GM19397 (cell line): ENCODE measurements at regions not wholly inside any gene's neighbourhood (a gene's known extent, or its start where the extent isn't known, plus 50 kb on each side); places are given as distances from the start of the nearest gene placed in this dataset.

Source experiments
- ATAC-seq: cut with Tn5 transposase; IDR thresholded peaks from one replicate; pipeline ENCODE4 v1.9.1; 2021; ENCODE audit warnings: mild to moderate bottlenecking, moderate library complexity; ENCODE audit not compliant: unreplicated experiment

DNA sequence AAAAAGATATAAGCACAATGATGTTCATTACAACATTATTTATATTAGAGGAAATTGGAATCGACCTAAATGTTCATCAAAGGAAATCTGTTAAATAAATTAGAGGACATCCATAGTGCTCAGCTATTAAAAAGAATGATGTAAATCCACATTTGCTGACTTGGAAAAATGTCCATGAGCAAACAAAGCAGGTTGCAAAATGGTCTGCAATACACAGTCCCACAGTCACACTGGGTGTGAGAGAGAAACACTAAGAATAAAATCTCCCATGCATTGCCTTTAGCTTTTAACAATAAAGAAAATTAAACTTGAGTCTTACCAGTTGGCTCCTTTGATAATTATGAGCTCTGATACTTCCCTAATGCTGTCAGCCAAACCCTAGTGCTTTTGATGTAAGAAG lies 811.1 kb upstream of the SALL3 start:
- ATAC-seq: no peak

DNA sequence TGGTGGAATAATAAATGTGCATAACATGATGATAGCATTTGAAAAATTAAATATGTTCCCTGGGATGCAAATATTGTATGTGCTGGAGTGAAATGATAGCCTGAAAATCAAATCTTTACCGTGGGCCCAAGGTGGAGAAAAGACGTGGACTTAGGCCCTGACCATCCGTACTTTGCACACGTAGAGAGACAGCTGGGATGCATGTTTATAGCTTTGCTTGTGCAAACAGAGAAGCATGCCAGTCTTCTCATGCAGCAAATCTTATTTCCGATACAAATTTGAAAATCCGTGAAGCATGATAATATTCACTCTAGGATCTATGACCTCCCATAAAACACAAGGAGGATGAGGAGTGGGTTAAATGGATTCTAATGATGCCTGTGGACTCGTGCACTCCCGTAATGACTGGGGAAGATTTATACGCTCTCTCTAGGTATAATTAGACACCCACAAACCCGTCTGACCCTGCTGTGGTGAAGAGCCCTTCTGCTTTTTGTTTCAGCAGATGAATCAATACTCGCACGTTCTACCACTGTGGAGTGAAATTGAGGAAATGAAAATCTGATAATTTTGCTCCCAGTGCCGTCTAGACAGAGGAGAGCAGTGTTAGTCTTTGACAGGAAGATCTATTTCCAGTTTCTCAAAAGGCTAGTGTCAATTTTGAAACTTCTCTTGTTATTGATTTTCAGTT lies 810.3 kb upstream of the SALL3 start:
- ATAC-seq: no peak

DNA sequence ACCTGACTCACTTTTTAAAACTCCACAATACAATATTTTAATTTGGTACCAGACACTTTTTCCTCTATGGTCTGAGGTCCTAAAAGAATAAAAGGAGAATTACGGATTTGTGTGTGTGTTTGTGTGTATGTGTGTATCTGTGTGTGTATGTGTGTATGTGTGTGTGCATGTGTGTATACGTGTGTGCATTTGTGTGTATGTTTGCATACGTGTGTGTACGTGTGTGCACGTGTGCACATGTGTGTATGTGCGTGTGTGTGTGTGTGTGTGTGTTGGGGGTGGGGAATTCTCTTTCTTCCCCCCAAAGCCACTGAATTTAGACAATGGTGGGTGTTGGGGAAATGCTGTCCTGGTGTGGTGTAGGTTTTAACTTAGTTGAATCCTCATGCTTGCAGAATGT lies 807.7 kb upstream of the SALL3 start:
- no peak for ATAC-seq

DNA sequence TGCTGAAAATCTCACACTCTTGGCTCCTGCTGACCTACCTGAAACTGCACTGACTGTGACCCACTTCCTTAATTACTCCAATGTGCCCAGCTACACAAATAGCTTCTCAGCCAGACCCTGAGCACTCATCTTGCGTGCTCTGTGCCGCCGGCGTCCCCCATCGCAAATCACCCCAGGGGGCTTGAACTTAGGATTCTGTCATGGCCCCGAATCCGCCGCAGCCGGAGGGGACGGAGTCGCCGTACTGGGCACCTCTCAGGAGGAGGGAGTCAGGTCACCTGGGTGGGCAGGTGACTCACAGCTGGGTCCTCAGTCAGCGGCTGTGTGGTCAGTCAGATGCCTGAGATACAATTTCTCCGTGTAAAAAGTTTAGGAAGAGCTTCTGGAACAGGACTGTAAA lies 804.9 kb upstream of the SALL3 start:
- no peak for ATAC-seq

DNA sequence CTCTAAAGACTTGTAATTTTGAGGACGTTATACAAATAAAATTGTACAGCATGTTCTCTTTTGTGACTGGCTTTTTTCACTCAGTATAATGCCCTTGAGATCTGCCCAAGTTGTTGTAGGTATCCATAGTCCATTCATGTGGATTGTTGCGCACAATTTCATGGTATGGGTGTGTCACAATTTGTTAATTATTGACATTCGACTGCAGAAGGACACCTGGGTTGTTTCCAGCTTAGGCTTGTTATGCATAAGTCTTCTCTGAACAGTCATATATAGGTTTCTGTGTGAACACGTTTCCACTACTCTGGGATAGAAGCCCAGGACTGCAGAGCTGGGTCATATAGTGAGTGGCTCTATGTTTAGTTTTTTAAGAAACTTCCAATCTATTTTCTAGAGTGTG lies 800.8 kb upstream of the SALL3 start:
- ATAC-seq: no peak

DNA sequence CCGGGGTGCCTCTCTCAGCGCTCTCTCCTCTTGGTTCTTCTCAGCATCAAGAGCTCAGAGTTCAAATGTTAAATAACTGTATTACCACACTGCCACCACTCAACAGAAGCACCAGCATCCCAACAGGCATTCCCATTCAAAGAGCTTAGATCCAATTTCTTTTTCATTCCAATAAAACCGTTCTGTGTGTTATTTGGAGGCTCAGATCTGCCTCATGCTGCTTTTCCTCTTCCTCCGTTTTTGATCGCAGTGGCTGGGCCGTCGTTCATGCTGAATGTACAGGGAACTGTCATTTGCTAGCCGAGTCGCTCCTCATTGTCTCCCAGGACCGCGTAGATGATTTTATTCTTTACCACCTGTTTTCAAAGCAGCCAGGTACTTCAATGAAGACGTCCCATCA lies 798.9 kb upstream of the SALL3 start:
- no peak for ATAC-seq

DNA sequence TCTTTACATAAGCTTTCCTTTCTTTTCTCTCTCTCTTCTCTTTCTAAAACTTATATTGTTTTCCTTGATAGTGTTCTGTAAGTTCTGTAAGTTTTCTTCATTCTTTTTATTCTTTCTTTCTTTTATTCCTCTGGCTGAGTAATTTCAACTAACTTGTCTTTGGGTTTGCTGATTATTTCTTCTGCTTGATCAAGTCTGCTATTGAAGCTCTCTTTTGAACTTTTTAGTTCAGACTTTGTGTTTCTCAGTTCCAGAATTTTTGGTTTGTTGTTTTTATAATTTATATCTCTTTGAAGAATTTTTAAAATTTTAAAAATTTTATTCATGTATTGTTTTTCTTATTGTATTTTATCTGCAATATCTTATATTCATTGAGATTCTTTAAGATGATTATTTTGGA lies 795.8 kb upstream of the SALL3 start:
- ATAC-seq: no peak

DNA sequence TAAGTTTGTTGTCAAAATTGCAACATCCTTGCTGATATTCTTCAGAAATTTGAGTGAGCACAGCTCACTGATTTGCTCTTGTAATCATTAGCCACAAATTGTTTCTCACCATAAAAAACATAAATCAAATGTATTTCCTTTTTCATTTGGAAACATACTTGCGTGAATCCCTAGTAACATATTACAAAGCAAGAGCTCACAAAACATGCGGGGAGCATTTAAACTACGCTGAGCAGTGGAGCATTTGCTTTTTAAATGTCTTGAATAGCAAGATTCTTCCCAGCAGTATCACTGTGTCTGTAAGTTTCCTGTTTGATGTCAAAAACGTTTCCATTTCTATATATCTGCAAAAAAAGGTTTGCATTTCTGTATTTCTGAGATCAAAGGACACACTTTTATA lies 788.3 kb upstream of the SALL3 start:
- ATAC-seq: no peak

DNA sequence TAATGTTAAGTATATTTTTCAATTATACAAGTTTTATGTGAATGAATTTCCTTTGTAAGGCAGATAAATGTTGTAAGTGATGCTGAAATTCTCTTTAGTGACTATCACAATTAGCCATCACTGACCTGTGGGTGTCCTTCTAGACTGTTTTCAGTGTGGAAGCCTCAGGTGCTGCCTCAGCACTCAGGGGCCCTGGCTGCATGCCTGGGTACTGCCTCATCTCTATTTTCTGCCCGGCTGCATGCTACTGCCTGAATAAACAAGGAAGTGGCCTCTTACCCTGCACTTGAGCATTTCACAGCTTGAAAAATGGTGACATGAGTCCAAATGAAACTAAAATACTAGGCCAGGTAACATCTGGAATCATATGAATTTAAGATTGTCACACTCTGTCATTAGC lies 787.6 kb upstream of the SALL3 start:
- no peak for ATAC-seq

DNA sequence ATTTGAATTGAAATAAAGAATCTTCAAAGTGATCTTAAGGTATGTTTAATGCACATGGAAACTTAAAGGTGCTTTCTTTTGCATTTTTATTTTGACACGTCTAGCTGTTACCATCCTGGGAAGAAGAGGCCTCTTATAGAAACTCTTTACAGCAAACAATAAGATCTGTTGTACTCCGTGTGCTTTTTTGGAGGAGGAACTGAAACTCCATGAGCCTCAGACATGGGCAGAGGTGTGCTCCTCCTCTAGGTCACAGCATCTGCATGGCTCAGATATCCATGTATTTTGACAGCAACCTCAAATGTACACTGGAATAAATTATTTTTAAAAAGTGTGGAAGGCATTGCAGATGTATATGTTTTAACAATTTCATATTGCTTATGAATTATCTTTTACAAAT lies 783.3 kb upstream of the SALL3 start:
- no peak for ATAC-seq

DNA sequence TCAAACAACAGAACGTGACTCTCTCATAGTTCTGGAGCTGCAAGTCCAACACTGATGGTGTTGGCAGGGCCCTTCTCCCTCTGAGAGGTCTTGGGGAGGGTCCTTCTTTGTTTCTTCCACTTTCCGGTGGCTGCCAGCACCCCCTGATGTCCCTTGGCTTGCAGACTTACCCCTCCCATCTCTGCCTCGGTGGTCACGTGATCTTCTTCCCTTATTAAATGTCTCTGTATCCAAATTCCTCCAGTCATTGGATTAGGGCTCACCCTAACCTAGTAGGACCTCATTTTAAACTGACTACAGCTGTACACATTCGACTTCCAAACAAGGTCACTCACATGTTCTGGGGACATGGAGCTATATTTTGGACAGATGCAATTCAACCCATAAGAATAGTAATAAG lies 780.6 kb upstream of the SALL3 start:
- no peak for ATAC-seq

DNA sequence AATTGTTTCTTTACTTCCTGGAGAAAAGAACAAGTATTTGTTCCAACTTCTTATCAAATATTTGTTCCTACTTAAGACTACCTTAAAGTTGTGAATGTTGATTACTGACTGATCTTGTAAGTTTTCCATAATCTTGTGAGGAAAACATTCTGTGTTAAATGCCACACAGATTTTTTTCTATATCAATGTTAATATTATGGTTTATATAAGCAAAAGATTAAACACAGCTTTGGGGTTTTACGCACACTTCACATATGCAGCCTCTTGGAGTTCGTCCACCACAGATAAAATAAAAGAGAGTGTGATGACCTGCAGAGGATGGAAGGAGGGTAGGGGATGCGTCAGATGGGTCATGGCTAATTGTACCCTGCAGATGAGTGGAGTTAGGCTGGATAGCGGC lies 780.0 kb upstream of the SALL3 start:
- no peak for ATAC-seq

DNA sequence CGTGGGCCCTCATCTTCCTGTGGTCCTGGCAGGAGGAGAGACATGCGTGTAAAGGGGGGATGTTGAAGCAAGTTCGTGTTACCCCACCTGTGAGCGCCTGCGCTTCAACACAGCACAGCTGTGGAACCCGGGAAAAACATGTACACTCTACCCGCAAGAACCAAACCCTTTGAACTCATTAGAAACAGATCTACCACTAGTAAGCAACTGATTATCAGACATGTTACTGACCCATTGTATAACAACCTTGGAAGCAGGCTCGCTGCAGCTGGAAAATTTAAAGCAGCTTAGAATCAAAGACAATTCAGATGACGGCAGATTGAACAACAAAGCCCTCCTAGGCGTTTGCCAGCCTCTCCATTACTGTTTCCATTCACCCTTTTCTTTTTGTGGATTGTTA lies 771.7 kb upstream of the SALL3 start:
- no peak for ATAC-seq

DNA sequence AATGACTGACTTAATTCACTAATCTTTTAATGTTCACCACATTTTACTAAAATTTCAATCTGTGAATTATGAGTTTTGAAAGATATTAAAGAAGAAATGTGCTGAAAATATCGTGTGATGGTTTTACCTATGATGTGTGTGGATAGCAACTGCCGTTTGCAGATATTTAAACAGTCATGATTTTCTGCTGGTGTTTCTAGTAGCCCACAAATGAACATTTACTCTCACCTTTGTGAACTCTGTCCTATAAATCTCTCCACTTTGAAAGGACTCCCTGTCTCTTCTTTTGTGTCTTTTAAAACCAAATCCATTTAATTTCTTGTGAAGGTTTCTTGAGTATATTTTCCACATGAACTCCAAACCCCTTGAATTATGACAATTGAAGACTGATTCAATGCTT lies 771.2 kb upstream of the SALL3 start:
- no peak for ATAC-seq

DNA sequence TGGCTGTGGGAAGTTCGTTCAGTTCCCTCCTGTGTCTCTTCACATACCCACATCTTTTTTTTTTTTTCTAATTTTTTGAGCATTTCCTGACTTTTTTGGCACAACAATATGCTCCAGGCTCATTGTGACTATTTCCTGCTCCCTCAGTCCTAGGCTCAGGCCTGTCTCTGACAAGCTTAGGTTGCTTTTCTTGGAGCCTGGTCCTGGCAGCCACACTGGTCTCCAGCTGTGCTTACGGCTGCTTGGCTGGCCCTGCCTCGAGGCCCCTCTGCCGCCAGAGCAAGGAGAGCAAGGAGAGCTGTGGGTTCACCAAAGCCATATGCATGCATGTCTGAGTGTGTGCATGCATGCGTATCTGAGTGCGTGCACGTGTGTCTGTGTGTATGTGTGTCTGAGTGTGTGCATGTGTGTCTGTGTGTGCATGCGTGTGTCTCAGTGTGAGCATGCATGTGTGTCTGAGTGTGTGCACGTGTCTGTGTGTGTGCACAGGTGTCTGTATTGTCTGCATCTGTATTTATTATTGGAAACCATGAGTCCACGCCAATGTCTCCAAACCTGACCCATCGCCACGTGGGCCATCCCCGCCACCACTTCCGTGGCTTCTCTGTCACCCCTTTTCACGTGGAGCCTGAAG lies 766.1 kb upstream of the SALL3 start:
- ATAC-seq: no peak

DNA sequence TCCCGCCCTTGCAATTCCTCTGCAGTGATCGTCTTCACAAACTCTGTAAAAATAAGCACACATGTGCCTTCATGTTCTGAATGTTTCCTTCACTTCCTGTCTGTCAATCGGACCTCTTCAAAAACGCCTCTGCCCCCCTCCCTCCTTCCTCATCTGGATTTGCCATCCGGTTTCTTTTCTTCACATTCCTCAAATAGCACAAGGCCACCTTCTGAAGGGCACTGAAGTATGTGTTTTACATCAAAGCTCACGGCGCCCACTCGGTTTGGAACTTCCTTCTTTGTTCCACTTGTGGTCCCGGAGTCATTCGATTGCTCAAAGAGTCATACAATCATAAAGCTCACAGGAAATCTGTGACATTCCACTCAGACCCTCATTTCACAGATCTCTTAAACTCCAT lies 758.1 kb upstream of the SALL3 start:
- ATAC-seq: no peak

DNA sequence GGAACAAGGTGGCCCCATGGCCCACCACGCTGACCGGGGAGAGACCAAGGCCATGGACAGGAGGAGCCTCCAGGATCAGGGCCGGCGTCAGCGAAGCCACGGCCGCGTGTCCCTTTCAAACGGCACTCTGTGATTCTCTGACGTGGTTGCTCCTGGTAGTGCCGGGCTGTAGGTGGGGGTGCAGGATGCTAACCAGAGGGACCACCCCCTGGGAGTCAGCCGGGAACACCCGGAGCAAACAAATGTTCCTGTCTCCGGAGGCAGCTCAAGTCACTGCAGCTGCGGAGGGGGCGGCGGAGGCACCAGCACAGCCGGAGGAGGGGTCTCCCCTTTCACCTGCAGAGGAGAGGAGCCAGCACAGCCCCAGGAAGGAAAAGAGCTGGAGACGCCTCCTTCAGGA lies 750.6 kb upstream of the SALL3 start:
- ATAC-seq: no peak

DNA sequence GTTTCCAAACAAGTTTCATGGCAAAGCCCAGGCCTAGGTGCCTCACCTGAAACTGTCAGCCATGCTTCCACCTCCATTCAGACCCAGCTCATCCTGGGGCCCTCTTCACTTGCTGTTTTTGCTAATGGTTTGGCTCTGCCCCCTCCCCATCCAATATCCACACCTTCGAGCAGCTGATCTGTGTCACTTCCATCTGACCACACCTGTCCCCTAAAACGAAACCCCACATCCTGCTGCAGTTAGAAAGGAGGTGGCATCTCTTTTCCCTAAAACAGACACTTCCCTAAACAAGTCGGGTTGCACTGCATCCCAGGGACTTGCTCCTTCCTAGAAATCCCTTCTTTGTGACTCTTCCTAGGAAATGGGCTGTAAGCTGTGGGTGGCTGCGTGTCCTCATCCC lies 748.7 kb upstream of the SALL3 start:
- no peak for ATAC-seq

DNA sequence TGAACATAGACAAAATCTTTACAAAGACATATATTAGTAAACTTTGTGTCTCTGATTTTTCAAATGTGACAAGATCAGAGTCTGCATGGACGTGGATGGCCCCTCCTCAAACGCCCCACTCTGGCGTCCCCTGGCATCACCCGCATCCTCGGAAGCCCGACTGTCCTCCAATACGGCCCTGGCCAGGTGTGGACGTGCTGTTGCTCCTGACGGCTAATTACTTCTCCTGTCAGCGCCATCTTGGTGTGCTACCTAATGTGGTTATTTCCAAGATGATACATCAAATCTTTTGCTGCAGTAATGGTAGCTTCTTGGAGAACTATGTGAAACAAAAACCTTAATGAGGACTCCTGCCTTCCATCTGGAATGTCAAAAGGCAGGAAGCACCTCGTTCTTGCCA lies 747.4 kb upstream of the SALL3 start:
- ATAC-seq: no peak

DNA sequence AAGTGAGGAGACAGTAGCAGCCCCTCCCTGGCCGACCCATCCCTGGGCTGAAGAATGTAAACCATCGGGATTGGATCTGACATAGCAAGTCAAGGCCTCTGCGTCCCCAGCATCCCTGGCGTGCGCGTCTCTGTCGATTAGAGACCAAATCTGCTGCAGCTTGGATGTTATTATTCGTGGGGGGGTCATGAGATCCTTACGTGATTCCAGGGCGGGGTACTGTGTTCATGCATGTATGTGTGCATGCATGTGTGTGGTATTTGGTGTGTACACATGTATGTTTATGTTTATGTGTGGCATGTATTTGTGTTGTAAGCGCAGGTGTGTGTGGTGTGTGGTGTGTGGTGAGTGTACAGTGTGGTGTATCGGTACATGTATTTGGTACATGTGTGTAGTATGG lies 741.8 kb upstream of the SALL3 start:
- ATAC-seq: no peak

DNA sequence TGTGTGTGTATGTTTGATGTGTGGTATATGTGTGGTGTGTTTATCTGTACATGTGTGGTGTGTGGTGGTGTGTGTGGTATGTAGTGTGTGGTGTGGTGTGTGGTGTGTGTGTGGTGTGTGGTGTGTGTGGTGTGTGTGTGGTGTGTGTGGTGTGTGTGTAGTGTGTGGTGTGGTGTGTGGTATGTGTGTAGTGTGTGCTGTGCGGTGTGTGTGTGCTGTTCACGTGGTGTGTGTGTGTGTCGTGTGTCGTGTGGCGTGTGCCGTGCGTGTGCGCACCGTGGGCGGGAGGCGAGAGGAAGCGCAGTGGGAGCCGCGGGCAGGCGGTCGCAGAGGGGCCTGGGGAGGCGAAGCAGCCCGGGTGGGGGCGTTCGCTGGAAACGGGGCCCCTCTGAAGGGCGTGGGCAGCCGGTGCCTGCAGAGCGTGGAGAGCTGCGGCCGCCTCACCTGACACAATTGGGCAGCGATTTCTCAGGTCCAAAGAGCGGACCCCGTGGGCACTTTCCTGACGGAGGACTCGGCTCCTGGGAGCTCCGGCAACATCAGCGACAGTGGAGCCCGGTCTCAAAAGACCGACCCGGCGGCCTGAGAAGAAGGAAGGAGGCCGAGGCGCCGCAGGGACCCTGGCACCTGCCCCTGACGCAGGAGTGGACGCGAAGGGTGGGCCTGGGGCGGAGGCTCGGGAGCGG lies 741.1 kb upstream of the SALL3 start:
- no peak for ATAC-seq

DNA sequence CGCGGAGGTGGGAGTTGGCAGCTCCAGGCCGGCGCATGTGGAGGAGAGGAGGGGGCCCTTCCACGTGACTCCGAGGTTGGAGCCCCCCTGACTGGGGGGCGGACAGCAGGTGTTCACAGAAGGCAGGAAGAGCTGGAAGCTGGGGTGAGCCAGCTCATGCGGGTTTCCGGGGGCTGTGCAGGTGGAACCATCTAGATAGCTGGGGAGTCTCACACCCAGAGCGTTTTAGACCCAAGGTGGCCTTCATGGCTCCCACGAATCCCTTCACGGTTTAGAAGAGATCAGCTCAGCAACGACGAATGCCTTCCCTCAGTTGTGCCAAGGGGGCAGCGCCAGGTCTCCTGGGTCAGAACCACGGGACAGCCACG lies 740.5 kb upstream of the SALL3 start:
- ATAC-seq: no peak

DNA sequence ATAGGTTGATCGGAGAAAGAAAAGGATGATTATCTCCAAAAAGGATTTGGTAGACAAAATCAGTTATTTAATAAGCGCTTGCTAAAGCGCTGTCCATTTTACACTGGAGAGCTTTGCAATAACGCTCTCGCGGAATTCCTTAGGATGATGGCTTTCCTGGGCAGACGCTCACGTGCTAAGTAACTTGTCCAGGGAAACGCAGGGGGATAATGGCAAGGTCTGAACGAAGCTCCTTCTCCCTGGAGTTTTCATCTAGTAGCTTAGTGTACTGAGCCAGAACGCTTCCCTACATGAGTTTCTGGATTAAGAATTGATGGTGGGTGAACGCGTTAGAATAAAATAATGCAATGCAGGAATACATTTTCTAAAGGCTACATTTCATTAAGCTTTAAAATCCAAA lies 739.5 kb upstream of the SALL3 start:
- ATAC-seq: no peak
